K562 (cell line): ENCODE measurements at regions not wholly inside any gene's neighbourhood (a gene's known extent, or its start where the extent isn't known, plus 50 kb on each side); places are given as distances from the start of the nearest gene placed in this dataset.

Experiments
- ATAC-seq: fragments of 200-7000 bp; cut with Tn5 transposase; 3 replicates; pipeline ENCODE4 v1.9.1; 2020; ENCODE audit warnings: moderate library complexity
- BruUV-seq: library from RNA; stranded (reverse); fragments of 400-500 nt; replicated peaks from 2 replicates; lab custom pipeline; 2021; lab: Mats Ljungman, UMichigan
- CTCF ChIA-PET: fragments of 300-600 bp; formaldehyde crosslinking; extraction: SDS; loops from one replicate; lab custom pipeline; 2021; ENCODE audit warnings: low intra/inter-chr PET ratio; lab: Yijun Ruan, JAX
- POLR2A ChIA-PET: fragments of 300-600, 350-650 bp; sonication (Branson Sonifier 250); formaldehyde crosslinking; extraction: SDS; loops from one replicate; lab custom pipeline; 2021; ENCODE audit warnings: antibody characterized with exemption, inconsistent platforms; lab: Yijun Ruan, JAX
- DNase-seq, 4 experiments: peaks; one replicate each; pipeline versions ENCODE4 v3.0.0 to v3.0.0-alpha.2; 2011 to 2018; ENCODE audit warnings: low spot score in 3 of 4, mixed read lengths in 3 of 4; ENCODE audit errors: extremely low read depth in 1 of 4
- FAIRE-seq: peaks from 2 replicates; lab custom pipeline; 2011; peaks lifted over from hg19 to GRCh38; lab: Jason Lieb, UNC
- H2AFZ ChIP-seq: 2 replicates; pipeline ENCODE4 v1.6.0; 2011; ENCODE audit warnings: low read depth, low read length, control low read depth, inconsistent platforms
- H3K27ac ChIP-seq: fragments of 200-600 bp; 3 replicates; pipeline ENCODE4 v1.8.0; 2011; ENCODE audit warnings: low read depth, mild to moderate bottlenecking, control low read depth, inconsistent platforms, low read length, moderate library complexity, mixed read lengths; ENCODE audit errors: extremely low read depth
- H3K27me3 ChIP-seq, 2 experiments: fragments of 300-600 bp in 1 of 2; 2 replicates in 1 of 2; 3 replicates in 1 of 2; pipeline versions ENCODE4 v1.6.0 to v1.8.0; 2011; ENCODE audit warnings: inconsistent platforms in 2 of 2, low read length in 2 of 2, mild to moderate bottlenecking in 1 of 2, mixed read lengths in 1 of 2, moderate library complexity in 1 of 2; ENCODE audit not compliant: control insufficient read depth in 2 of 2, insufficient read depth in 2 of 2
- H3K36me3 ChIP-seq: fragments of 300-600 bp; 3 replicates; pipeline ENCODE4 v1.8.0; 2011; ENCODE audit warnings: mild to moderate bottlenecking, low read length, inconsistent platforms; ENCODE audit not compliant: control insufficient read depth, insufficient read depth
- H3K4me1 ChIP-seq, 2 experiments: fragments of 200-600 bp in 1 of 2; replicated peaks in 1 of 2; 2 replicates in 1 of 2; 3 replicates in 1 of 2; pipeline versions ENCODE4 v1.5.1 to v1.8.0; 2011; ENCODE audit warnings: inconsistent platforms in 2 of 2, low read length in 2 of 2, mild to moderate bottlenecking in 1 of 2, mixed read lengths in 1 of 2, moderate library complexity in 1 of 2; ENCODE audit not compliant: control insufficient read depth in 2 of 2, insufficient read depth in 2 of 2
- H3K4me2 ChIP-seq: 2 replicates; pipeline ENCODE4 v1.6.1; 2011; ENCODE audit warnings: low read length, control low read depth, inconsistent platforms, mixed read lengths; ENCODE audit not compliant: insufficient read depth
- H3K4me3 ChIP-seq: fragments of 200-600 bp; sonication (generic), shearing (Covaris generic); 2 replicates; pipeline ENCODE4 v1.5.1; 2016; ENCODE audit warnings: control low read depth, inconsistent platforms
- H3K79me2 ChIP-seq: fragments of 200-600 bp; 3 replicates; pipeline ENCODE4 v1.8.0; 2011; ENCODE audit warnings: low read length, inconsistent platforms; ENCODE audit not compliant: control insufficient read depth, insufficient read depth
- H3K9ac ChIP-seq, 2 experiments: 2 replicates each; pipeline versions ENCODE4 v1.6.0 to v1.6.1; 2011; ENCODE audit warnings: low read depth in 2 of 2, low read length in 2 of 2, control low read depth in 1 of 2, inconsistent platforms in 1 of 2, mild to moderate bottlenecking in 1 of 2, mixed read lengths in 1 of 2; ENCODE audit not compliant: insufficient read depth in 1 of 2
- H3K9me1 ChIP-seq: one replicate; pipeline ENCODE4 v1.6.0; 2011; ENCODE audit warnings: inconsistent platforms, mild to moderate bottlenecking, low read length, moderate library complexity; ENCODE audit not compliant: control insufficient read depth, insufficient read depth
- H3K9me3 ChIP-seq: replicated peaks from 2 replicates; pipeline ENCODE4 v1.5.1; 2011; ENCODE audit warnings: low read depth, low read length, inconsistent platforms; ENCODE audit not compliant: control insufficient read depth, insufficient read depth
- H4K20me1 ChIP-seq: replicated peaks from 2 replicates; pipeline ENCODE4 v1.6.1; 2011; ENCODE audit warnings: low read length, inconsistent platforms, mixed read lengths; ENCODE audit not compliant: control insufficient read depth, insufficient read depth
- BMI1 ChIP-seq: fragments of 150-350 bp; IDR thresholded peaks from 2 replicates; pipeline ENCODE4 v1.6.1; 2014; ENCODE audit warnings: low read length
- CGGBP1 ChIP-seq: fragments of 250-450 bp; sonication (Bioruptor Pico); IDR thresholded peaks from 2 replicates; pipeline ENCODE4 v1.9.0; 2021; ENCODE audit warnings: mild to moderate bottlenecking
- DLX4 ChIP-seq: fragments of 250-450 bp; sonication (Bioruptor Pico); IDR thresholded peaks from 2 replicates; pipeline ENCODE4 v1.6.1; 2021; ENCODE audit warnings: mild to moderate bottlenecking
- IRF2 ChIP-seq: sonication (generic); formaldehyde crosslinking; IDR thresholded peaks from 2 replicates; pipeline ENCODE4 v1.8.1; 2022; ENCODE audit warnings: mild to moderate bottlenecking, missing genetic modification reagents
- JUNB ChIP-seq: fragments of 450-650 bp; formaldehyde crosslinking; conservative IDR thresholded peaks from 2 replicates; pipeline ENCODE4 v1.4.0; 2020; ENCODE audit warnings: mild to moderate bottlenecking
- KDM5B ChIP-seq: fragments of 200-600 bp; sonication (generic); IDR thresholded peaks from 2 replicates; pipeline ENCODE4 v1.6.1; 2012; ENCODE audit warnings: low read depth, mild to moderate bottlenecking, moderate library complexity, low read length, control low read depth, inconsistent platforms; ENCODE audit not compliant: insufficient replicate concordance
- MCM7 ChIP-seq, 2 experiments: fragments of 450-650 bp; IDR thresholded peaks; 2 replicates each; pipeline ENCODE4 v1.6.1; 2016 to 2018
- NFATC3 ChIP-seq: fragments of 450-650 bp; IDR thresholded peaks from 2 replicates; pipeline ENCODE4 v1.6.1; 2017; ENCODE audit warnings: mild to moderate bottlenecking
- PCBP1 ChIP-seq: fragments of 200-400 bp; formaldehyde crosslinking; IDR thresholded peaks from 2 replicates; pipeline ENCODE4 v1.6.1; 2018; ENCODE audit warnings: mild to moderate bottlenecking, low read depth, low read length; ENCODE audit not compliant: poor library complexity, severe bottlenecking
- SIRT6 ChIP-seq: IDR thresholded peaks from one replicate; pipeline ENCODE4 v1.6.1; 2012; ENCODE audit warnings: low read depth, mild to moderate bottlenecking, control low read depth, inconsistent platforms, low read length, moderate library complexity
- SLC30A9 ChIP-seq: fragments of 250-450 bp; sonication (Bioruptor Pico); IDR thresholded peaks from 2 replicates; pipeline ENCODE4 v1.8.0; 2022; ENCODE audit warnings: mild to moderate bottlenecking, moderate library complexity
- ZNF121 ChIP-seq: sonication (generic); formaldehyde crosslinking; conservative IDR thresholded peaks from 2 replicates; pipeline ENCODE4 v1.8.0; 2022; ENCODE audit warnings: missing genetic modification reagents
- ZNF384 ChIP-seq: IDR thresholded peaks from 2 replicates; pipeline ENCODE4 v1.6.1; 2012; ENCODE audit warnings: low read depth, low read length, improper control_type of control experiment
- ZNF431 ChIP-seq: sonication (generic); formaldehyde crosslinking; IDR thresholded peaks from 2 replicates; pipeline ENCODE4 v1.8.0; 2022; ENCODE audit warnings: mild to moderate bottlenecking, missing genetic modification reagents
- WGBS: fragments of 100-300 bp; shearing (Covaris generic); methylation state at CpG from one replicate; pipeline ENCODE4 v1.1.6; 2016; ENCODE audit warnings: low coverage, mixed read lengths; ENCODE audit not compliant: insufficient coverage; ENCODE audit errors: missing lambda C conversion rate; 5-methylcytosine and 5-hydroxymethylcytosine counted together
- in situ Hi-C: fragments of 300-500 bp; cut with MboI; formaldehyde crosslinking; loops from 4 replicates; pipeline ENCODE4 v1.15.0; 2018; ENCODE audit warnings: inconsistent platforms, mixed read lengths
- intact Hi-C: fragments of 100-400 bp; cut with micrococcal nuclease; formaldehyde crosslinking; loops from 2 replicates; pipeline ENCODE4 v1.14.2; 2022

GRCh38 chr1:29466258-29466657, 229.9 kb downstream of the PTPRU start:
- ChIA-PET POLR2A (interaction anchor here (0.7 kb wide), 1 partner anchor 21 kb away, joined by 4 read pairs; no protein-coding TSS in a partner anchor), CTCF (no interaction called here)
- intact Hi-C loops (no loop called here), in situ Hi-C loops (no loop called here)
- H3K9me1 ChIP-seq = no peaks in the 10 kb centered on the region
- no peaks in the 10 kb centered on the region for H3K4me1 ChIP-seq
- H3K4me2 ChIP-seq = no peak overlapping the region
- TF ChIP-seq CGGBP1 (CRISPR knock-in tag) = no peak
- TF ChIP-seq ZNF121 = no peak
- TF ChIP-seq PCBP1 = no peak
- TF ChIP-seq SIRT6 = no peak
- TF ChIP-seq ZNF431 (CRISPR knock-in tag) = no peak
- no peak for TF ChIP-seq NFATC3
- TF ChIP-seq MCM7 (IDR thresholded peaks at IDR 0.05) = no peak
- TF ChIP-seq KDM5B = no peak
- TF ChIP-seq DLX4 = no peak
- no peak for TF ChIP-seq IRF2 (CRISPR knock-in tag)
- TF ChIP-seq BMI1 = no peak
- TF ChIP-seq SLC30A9 (CRISPR knock-in tag) = no peak
- TF ChIP-seq ZNF384 = no peak
- no peak for TF ChIP-seq JUNB (CRISPR knock-in tag)
- no TSS peak for BruUV-seq
- no peaks in the 10 kb centered on the region for H3K9me3 ChIP-seq
- no peaks in the 10 kb centered on the region for H3K79me2 ChIP-seq
- H3K27me3 ChIP-seq = no peaks in the 10 kb centered on the region; a peak in 1 of 5 replicates
- no peak overlapping the region for H3K9ac ChIP-seq
- no peak overlapping the region for H3K4me3 ChIP-seq
- H3K27ac ChIP-seq = no peak overlapping the region
- no peaks in the 10 kb centered on the region for H3K36me3 ChIP-seq
- FAIRE-seq (no peak), ATAC-seq (no peak), DNase-seq (no peak)
- 2% methylated on average over 3 of the region's 3 CpGs for WGBS
- H4K20me1 ChIP-seq = 0 out of 2 replicates have a peak, but pooled peaks cover 4% of the 10 kb centered on the region
- H2AFZ ChIP-seq = no peak overlapping the region
